ENCODE measurements at regions not wholly inside any gene's neighbourhood (a gene's known extent, or its start where the extent isn't known, plus 50 kb on each side); places are given as distances from the start of the nearest gene placed in this dataset.

DNA sequence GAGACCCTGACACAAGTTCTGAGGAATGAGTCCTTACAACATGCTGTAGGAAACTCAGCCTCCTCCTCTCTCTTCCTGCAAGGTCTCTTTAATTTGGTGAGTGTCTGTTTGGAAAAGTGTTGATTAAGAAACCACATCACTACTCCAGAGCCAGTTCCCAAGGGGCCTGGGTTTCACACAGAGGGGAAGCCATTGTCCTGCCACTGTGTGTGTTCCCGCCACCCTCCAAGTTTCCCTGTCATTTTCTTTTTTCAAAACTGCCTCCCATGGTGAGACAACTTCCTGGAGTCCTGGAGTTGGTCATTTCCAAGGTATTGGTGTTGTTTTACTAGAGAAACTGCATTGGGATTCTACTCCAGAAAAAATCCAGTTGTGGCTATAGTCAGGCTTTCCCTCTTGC lies 232.0 kb upstream of the PARD3B start:
- Histone ChIP-seq H3K27me3 (peaks cover 0 to 5% (median 0%) of the 10 kb centered on the region in 7 donors), H3K9me3 (no peaks in the 10 kb centered on the region), H3K4me3 (no peak overlapping the region), H3K36me3 (no peaks in the 10 kb centered on the region), H3K4me1 (peaks cover 0 to 4% (median 0%) of the 10 kb centered on the region in 9 donors), H3K27ac (peak overlapping the region in 2 of 10 donors; percentile 37 to 46)
- 63 to 85% methylated on average over 1 of the region's 1 CpG for WGBS, 2 donors
- intact Hi-C loops (cut with DNase I) = no loop called here
- TF ChIP-seq, protein P1, sequence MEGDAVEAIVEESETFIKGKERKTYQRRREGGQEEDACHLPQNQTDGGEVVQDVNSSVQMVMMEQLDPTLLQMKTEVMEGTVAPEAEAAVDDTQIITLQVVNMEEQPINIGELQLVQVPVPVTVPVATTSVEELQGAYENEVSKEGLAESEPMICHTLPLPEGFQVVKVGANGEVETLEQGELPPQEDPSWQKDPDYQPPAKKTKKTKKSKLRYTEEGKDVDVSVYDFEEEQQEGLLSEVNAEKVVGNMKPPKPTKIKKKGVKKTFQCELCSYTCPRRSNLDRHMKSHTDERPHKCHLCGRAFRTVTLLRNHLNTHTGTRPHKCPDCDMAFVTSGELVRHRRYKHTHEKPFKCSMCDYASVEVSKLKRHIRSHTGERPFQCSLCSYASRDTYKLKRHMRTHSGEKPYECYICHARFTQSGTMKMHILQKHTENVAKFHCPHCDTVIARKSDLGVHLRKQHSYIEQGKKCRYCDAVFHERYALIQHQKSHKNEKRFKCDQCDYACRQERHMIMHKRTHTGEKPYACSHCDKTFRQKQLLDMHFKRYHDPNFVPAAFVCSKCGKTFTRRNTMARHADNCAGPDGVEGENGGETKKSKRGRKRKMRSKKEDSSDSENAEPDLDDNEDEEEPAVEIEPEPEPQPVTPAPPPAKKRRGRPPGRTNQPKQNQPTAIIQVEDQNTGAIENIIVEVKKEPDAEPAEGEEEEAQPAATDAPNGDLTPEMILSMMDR (IDR thresholded peaks at IDR 0.05) = no peak
- DNase-seq (peak in 1 of 2 donors; percentile 25), ATAC-seq (peak in 3 of 8 donors; percentile 31 to 82 (median 80))

DNA sequence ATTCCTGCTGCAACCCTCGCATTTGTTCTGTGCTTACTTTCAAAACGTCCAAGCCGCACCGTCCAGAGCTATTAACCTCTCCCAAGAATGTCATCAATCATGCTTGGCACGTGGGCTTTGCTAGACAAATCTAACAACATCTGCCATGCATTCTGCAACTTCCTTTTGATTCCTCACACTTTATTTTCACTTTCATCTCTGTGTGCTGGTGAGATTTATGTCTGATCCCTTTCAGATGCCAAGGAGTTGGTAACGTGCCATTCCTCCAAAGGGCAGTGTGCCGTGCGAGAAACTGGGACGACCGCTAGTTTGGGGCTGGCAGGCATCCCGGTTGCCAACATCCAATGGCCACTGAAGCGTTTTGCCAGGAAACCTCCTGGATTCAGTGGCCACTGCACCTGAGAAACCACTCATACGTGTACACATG lies 230.0 kb upstream of the PARD3B start:
- WGBS, 2 donors = 83 to 86% methylated on average over 13 of the region's 13 CpGs
- Histone ChIP-seq H3K9me3 (no peaks in the 10 kb centered on the region), H3K4me1 (peaks cover 0 to 4% (median 0%) of the 10 kb centered on the region in 9 donors), H3K36me3 (no peaks in the 10 kb centered on the region), H3K27me3 (peaks cover 0 to 5% (median 0%) of the 10 kb centered on the region in 7 donors), H3K27ac (no peak overlapping the region), H3K4me3 (no peak overlapping the region)
- intact Hi-C loops (cut with DNase I) = loop anchor here in 1 of 10 donors (2.0 kb wide), 1 partner anchor 54 kb away; no protein-coding TSS in a partner anchor
- DNase-seq = no peak
- TF ChIP-seq, protein P1 (IDR thresholded peaks at IDR 0.05) = no peak
- ATAC-seq = no peak

DNA sequence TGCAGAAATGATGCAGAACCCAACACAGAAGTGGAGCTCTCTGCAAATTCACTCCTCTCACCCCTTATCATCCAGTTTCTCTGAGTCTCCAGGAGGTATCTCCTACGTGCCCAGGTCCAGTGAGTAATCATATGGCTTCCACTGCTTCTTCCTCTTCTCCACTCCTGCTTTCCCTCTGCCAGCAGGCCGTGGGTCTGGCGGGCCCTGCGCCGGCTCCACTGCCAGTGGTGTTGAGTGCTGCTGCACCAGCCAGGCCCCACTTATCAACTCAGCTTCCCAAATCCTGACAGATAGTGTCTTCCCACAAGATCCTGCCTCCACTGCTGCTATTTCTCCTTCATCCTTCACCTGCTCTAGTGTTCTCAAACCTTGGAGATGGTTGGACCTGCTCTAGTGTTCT lies 227.6 kb upstream of the PARD3B start:
- Histone ChIP-seq H3K27ac (no peak overlapping the region), H3K27me3 (peaks cover 0 to 5% (median 0%) of the 10 kb centered on the region in 7 donors), H3K4me3 (no peak overlapping the region), H3K4me1 (peaks cover 0 to 21% (median 4%) of the 10 kb centered on the region in 9 donors), H3K9me3 (no peaks in the 10 kb centered on the region), H3K36me3 (no peaks in the 10 kb centered on the region)
- 91 to 94% methylated on average over 5 of the region's 5 CpGs for WGBS, 2 donors
- DNase-seq (no peak), ATAC-seq (no peak)
- TF ChIP-seq, protein P1 (IDR thresholded peaks at IDR 0.05) = no peak
- intact Hi-C loops (cut with DNase I) = no loop called here

DNA sequence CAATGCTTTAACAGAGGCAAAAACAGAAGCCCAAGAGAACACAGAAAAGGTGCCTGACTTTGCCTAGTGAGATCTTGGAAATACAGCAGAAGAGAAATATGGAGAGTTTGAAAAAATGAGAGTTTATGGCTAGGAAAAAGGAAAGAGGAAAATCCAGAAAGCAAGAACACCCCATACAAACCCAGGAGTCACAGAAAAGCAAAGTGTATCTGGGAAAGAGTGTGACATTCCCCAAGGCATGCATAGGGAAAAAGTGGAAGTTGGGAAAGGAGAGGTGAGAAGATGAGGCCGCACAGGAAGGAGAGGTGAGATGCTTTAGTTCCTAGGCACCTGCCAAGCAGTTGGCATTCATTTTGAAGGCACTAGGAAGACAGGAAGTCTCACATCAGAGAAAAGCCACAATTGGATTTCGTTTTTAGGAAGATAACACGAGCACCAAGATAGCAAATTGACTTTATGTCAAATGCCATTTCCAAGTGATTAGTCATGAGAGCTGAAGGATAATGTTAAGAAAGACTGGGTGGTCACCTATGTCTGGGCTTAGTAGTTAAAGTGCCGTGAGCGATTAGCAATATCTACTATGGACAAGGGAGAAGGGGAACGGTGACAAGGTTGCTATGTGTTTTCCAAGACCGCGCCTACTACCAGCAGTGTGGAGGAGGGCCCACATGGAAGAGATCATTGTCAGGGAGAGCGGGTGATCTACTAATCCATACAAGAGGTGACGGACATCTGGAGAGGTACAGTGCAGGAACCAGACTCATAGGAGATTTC lies 224.1 kb upstream of the PARD3B start:
- Histone ChIP-seq H3K27ac (peak overlapping the region in 8 of 10 donors; percentile 42 to 83 (median 61)), H3K4me3 (no peak overlapping the region), H3K27me3 (peaks cover 0 to 6% (median 0%) of the 10 kb centered on the region in 7 donors), H3K4me1 (peaks cover 0 to 35% (median 5%) of the 10 kb centered on the region in 9 donors), H3K9me3 (no peaks in the 10 kb centered on the region), H3K36me3 (no peaks in the 10 kb centered on the region)
- ATAC-seq (peak in 5 of 8 donors; percentile 12 to 35 (median 14)), DNase-seq (no peak)
- TF ChIP-seq, protein P1 (IDR thresholded peaks at IDR 0.05) = no peak
- intact Hi-C loops (cut with DNase I) = loop anchor here in 9 of 10 donors (5.0 to 10.0 kb wide), 8 partner anchors 176 to 1624 kb away; partner anchors contain the start of genes NRP2 (in 1 of the 9) and PARD3B (in 1 of the 9)
- WGBS, 2 donors = 66 to 68% methylated on average over 10 of the region's 10 CpGs

All from heart right ventricle (tissue), 16 donors.